H1 (cell line): ENCODE measurements at regions not wholly inside any gene's neighbourhood (a gene's known extent, or its start where the extent isn't known, plus 50 kb on each side); places are given as distances from the start of the nearest gene placed in this dataset.

ENCODE experiments used
- CTCF ChIA-PET: fragments of 300-600 bp; sonication (Branson Sonifier 250); formaldehyde crosslinking; loops from one replicate; lab custom pipeline; 2021; ENCODE audit not compliant: partially characterized antibody; lab: Charles Lee
- POLR2A ChIA-PET: fragments of 300-600 bp; sonication (Branson Sonifier 250); formaldehyde crosslinking; loops from one replicate; lab custom pipeline; 2021; ENCODE audit warnings: inconsistent platforms; ENCODE audit not compliant: partially characterized antibody; lab: Charles Lee
- DNase-seq, 2 experiments: peaks; one replicate each; pipeline versions ENCODE4 v3.0.0 to v3.0.0-alpha.2; 2010 to 2022; ENCODE audit warnings: low spot score in 2 of 2, low read depth in 1 of 2, mixed read lengths in 1 of 2
- FAIRE-seq: peaks from 2 replicates; lab custom pipeline; 2011; peaks lifted over from hg19 to GRCh38; lab: Jason Lieb, UNC
- H2AFZ ChIP-seq: 2 replicates; pipeline ENCODE4 v1.8.1; 2012; ENCODE audit warnings: low read length, inconsistent platforms
- H2AK5ac ChIP-seq: 2 replicates; pipeline ENCODE4 v1.6.1; 2013; ENCODE audit warnings: low read depth, low read length
- H2BK120ac ChIP-seq: replicated peaks from 2 replicates; pipeline ENCODE3; 2013; ENCODE audit warnings: low read depth, low read length, inconsistent platforms
- H2BK12ac ChIP-seq: 2 replicates; pipeline ENCODE4 v1.6.1; 2013; ENCODE audit warnings: low read depth, low read length
- H2BK15ac ChIP-seq: 2 replicates; pipeline ENCODE4 v1.6.1; 2013; ENCODE audit warnings: low read length
- H2BK20ac ChIP-seq: 2 replicates; pipeline ENCODE4 v1.6.1; 2013; ENCODE audit warnings: low read length
- H2BK5ac ChIP-seq: 2 replicates; pipeline ENCODE4 v1.6.1; 2013; ENCODE audit warnings: low read depth, low read length
- H3K14ac ChIP-seq: 2 replicates; pipeline ENCODE4 v1.6.1; 2013; ENCODE audit warnings: inconsistent platforms; ENCODE audit not compliant: insufficient read length
- H3K18ac ChIP-seq: 2 replicates; pipeline ENCODE4 v1.6.1; 2013; ENCODE audit warnings: low read length; ENCODE audit errors: extremely low read depth
- H3K23ac ChIP-seq: 2 replicates; pipeline ENCODE4 v1.6.1; 2013; ENCODE audit warnings: inconsistent platforms; ENCODE audit not compliant: insufficient read length
- H3K23me2 ChIP-seq: 2 replicates; pipeline ENCODE4 v1.6.1; 2013; ENCODE audit warnings: low read depth, low read length
- H3K27ac ChIP-seq: 2 replicates; pipeline ENCODE4 v1.6.1; 2011; ENCODE audit warnings: low read depth, low read length, inconsistent platforms
- H3K27me3 ChIP-seq, 4 experiments: replicated peaks in 1 of 4; 1 replicate in 1 of 4; 2 replicates in 3 of 4; pipeline versions ENCODE4 v1.6.1 to v1.8.1; 2011 to 2013; ENCODE audit warnings: low read length in 3 of 4, mild to moderate bottlenecking in 3 of 4, inconsistent platforms in 2 of 4, mixed read lengths in 2 of 4, moderate library complexity in 1 of 4; ENCODE audit not compliant: control insufficient read depth in 3 of 4, insufficient read depth in 3 of 4; ENCODE audit errors: extremely low read depth in 1 of 4
- H3K36me3 ChIP-seq, 4 experiments: 2 replicates each; pipeline versions ENCODE4 v1.6.1 to v1.8.1; 2011 to 2013; ENCODE audit warnings: mild to moderate bottlenecking in 4 of 4, low read length in 3 of 4, moderate library complexity in 2 of 4, control low read depth in 1 of 4, inconsistent platforms in 1 of 4; ENCODE audit not compliant: insufficient read depth in 4 of 4, control insufficient read depth in 2 of 4
- H3K4ac ChIP-seq: replicated peaks from 2 replicates; pipeline ENCODE3; 2013; ENCODE audit warnings: low read length, low read depth, mixed read lengths, inconsistent platforms; ENCODE audit not compliant: insufficient read length
- H3K4me1 ChIP-seq, 4 experiments: replicated peaks in 1 of 4; 1 replicate in 1 of 4; 2 replicates in 3 of 4; pipeline versions ENCODE4 v1.6.1 to v1.8.1; 2011 to 2013; ENCODE audit warnings: low read length in 3 of 4, inconsistent platforms in 2 of 4, mixed read lengths in 1 of 4; ENCODE audit not compliant: insufficient read depth in 4 of 4, control insufficient read depth in 3 of 4
- H3K4me2 ChIP-seq, 2 experiments: 2 replicates each; pipeline versions ENCODE4 v1.6.1 to v1.8.1; 2011 to 2013; ENCODE audit warnings: low read depth in 2 of 2, low read length in 2 of 2, control low read depth in 1 of 2, inconsistent platforms in 1 of 2, mild to moderate bottlenecking in 1 of 2; ENCODE audit not compliant: insufficient read depth in 1 of 2
- H3K4me3 ChIP-seq, 4 experiments: fragments of 200-600, 300-600 bp in 1 of 4; sonication (generic), shearing (Covaris generic), sonication (Bioruptor Twin) in 1 of 4; 2 replicates each; pipeline versions ENCODE4 v1.5.1 to v1.8.1; 2011 to 2016; ENCODE audit warnings: low read length in 4 of 4, low read depth in 3 of 4, control low read depth in 2 of 4, inconsistent platforms in 2 of 4, mild to moderate bottlenecking in 2 of 4, mixed read lengths in 1 of 4, moderate library complexity in 1 of 4; ENCODE audit not compliant: insufficient read depth in 2 of 4; ENCODE audit errors: extremely low read depth in 1 of 4
- H3K56ac ChIP-seq: replicated peaks from 2 replicates; pipeline ENCODE3; 2013; ENCODE audit warnings: low read depth, mild to moderate bottlenecking, mixed read lengths, low read length, inconsistent platforms; ENCODE audit not compliant: insufficient read length
- H3K79me1 ChIP-seq: 2 replicates; pipeline ENCODE4 v1.6.1; 2013; ENCODE audit warnings: low read depth, low read length, control low read depth
- H3K79me2 ChIP-seq, 2 experiments: 2 replicates each; pipeline versions ENCODE4 v1.6.1 to v1.8.1; 2012 to 2013; ENCODE audit warnings: low read length in 2 of 2, mild to moderate bottlenecking in 2 of 2, inconsistent platforms in 1 of 2; ENCODE audit not compliant: insufficient read depth in 2 of 2, control insufficient read depth in 1 of 2
- H3K9ac ChIP-seq, 4 experiments: replicated peaks in 1 of 4; 1 replicate in 1 of 4; 2 replicates in 3 of 4; pipeline versions ENCODE4 v1.6.1 to v1.8.1; 2011 to 2013; ENCODE audit warnings: low read depth in 3 of 4, low read length in 3 of 4, control low read depth in 2 of 4, mild to moderate bottlenecking in 2 of 4, moderate library complexity in 2 of 4, inconsistent platforms in 1 of 4; ENCODE audit errors: extremely low read depth in 1 of 4
- H3K9me3 ChIP-seq, 2 experiments: 2 replicates each; pipeline versions ENCODE4 v1.6.1 to v1.8.1; 2012 to 2013; ENCODE audit warnings: mild to moderate bottlenecking in 2 of 2, moderate library complexity in 2 of 2, control low read depth in 1 of 2, inconsistent platforms in 1 of 2, low read depth in 1 of 2, low read length in 1 of 2, mixed read lengths in 1 of 2; ENCODE audit not compliant: insufficient read depth in 2 of 2
- H4K20me1 ChIP-seq, 2 experiments: replicated peaks in 1 of 2; 2 replicates each; pipeline versions ENCODE3 to v1.8.1; 2011 to 2013; ENCODE audit warnings: inconsistent platforms in 2 of 2, low read length in 2 of 2, mild to moderate bottlenecking in 1 of 2; ENCODE audit not compliant: insufficient read depth in 2 of 2, control insufficient read depth in 1 of 2
- H4K5ac ChIP-seq: 2 replicates; pipeline ENCODE4 v1.6.1; 2013; ENCODE audit warnings: low read length, low read depth, mixed read lengths, inconsistent platforms; ENCODE audit not compliant: insufficient read length
- H4K8ac ChIP-seq: 2 replicates; pipeline ENCODE4 v1.8.0; 2013; ENCODE audit warnings: mild to moderate bottlenecking, moderate library complexity, low read length, inconsistent platforms; ENCODE audit not compliant: insufficient read depth; ENCODE audit errors: extremely low read depth
- H4K91ac ChIP-seq: replicated peaks from 2 replicates; pipeline ENCODE3; 2013; ENCODE audit warnings: low read length, mixed read lengths, inconsistent platforms; ENCODE audit not compliant: insufficient read length
- ASH2L ChIP-seq: fragments of 200-600, 300-600 bp; sonication (generic); IDR thresholded peaks from one replicate; pipeline ENCODE4 v1.7.1; 2017; ENCODE audit warnings: low read length
- ATF2 ChIP-seq: IDR thresholded peaks from 2 replicates; pipeline ENCODE4 v1.6.1; 2012; ENCODE audit warnings: low read length, inconsistent platforms
- BCL11A ChIP-seq, 2 experiments: IDR thresholded peaks; one replicate each; pipeline ENCODE4 v1.6.1; 2011; ENCODE audit warnings: low read depth in 2 of 2, low read length in 2 of 2, mild to moderate bottlenecking in 2 of 2
- CTBP2 ChIP-seq: IDR thresholded peaks from 2 replicates; pipeline ENCODE4 v1.7.0; 2011; ENCODE audit warnings: borderline replicate concordance, mild to moderate bottlenecking, moderate library complexity, mixed read lengths, low read length; ENCODE audit not compliant: insufficient read depth, insufficient read length
- GTF2F1 ChIP-seq: IDR thresholded peaks from 2 replicates; pipeline ENCODE4 v1.6.1; 2012; ENCODE audit warnings: low read depth, low read length, improper control_type of control experiment, borderline replicate concordance
- HDAC6 ChIP-seq: IDR thresholded peaks from one replicate; pipeline ENCODE4 v1.7.1; 2012; ENCODE audit warnings: low read depth, mild to moderate bottlenecking, inconsistent platforms, low read length, moderate library complexity
- JUN ChIP-seq: IDR thresholded peaks from 2 replicates; pipeline ENCODE4 v1.6.1; 2011; ENCODE audit warnings: low read depth, mild to moderate bottlenecking, improper control_type of control experiment, low read length
- KDM1A ChIP-seq: fragments of 200-600, 300-600 bp; sonication (generic); IDR thresholded peaks from 2 replicates; pipeline ENCODE4 v1.7.1; 2016; ENCODE audit warnings: mild to moderate bottlenecking, low read length, borderline replicate concordance
- RFX5 ChIP-seq: IDR thresholded peaks from 2 replicates; pipeline ENCODE4 v1.6.1; 2011; ENCODE audit warnings: low read depth, low read length, improper control_type of control experiment, borderline replicate concordance
- RXRA ChIP-seq: IDR thresholded peaks from 2 replicates; pipeline ENCODE4 v1.6.1; 2011; ENCODE audit warnings: low read depth, mild to moderate bottlenecking, low read length, moderate library complexity; ENCODE audit not compliant: insufficient read depth
- TAF7 ChIP-seq: optimal IDR thresholded peaks from 2 replicates; pipeline ENCODE3; 2011; ENCODE audit warnings: low read depth, mild to moderate bottlenecking, inconsistent platforms, low read length, moderate library complexity, borderline replicate concordance
- TBP ChIP-seq: IDR thresholded peaks from 2 replicates; pipeline ENCODE4 v1.6.1; 2011; ENCODE audit warnings: low read depth, low read length, improper control_type of control experiment
- WGBS, 2 experiments: shearing (Covaris generic) in 1 of 2; methylation state at CpG; one replicate each; pipeline versions ENCODE4 v1.1.6 to v1.1.7; 2013 to 2015; ENCODE audit warnings: low lambda C conversion rate in 2 of 2, mixed read lengths in 2 of 2, inconsistent platforms in 1 of 2, low coverage in 1 of 2, missing lambda C conversion rate in 1 of 2; ENCODE audit not compliant: insufficient replicate concordance in 2 of 2, insufficient coverage in 1 of 2, insufficient read length in 1 of 2; ENCODE audit errors: extremely low coverage in 1 of 2, missing lambda C conversion rate in 1 of 2; 5-methylcytosine and 5-hydroxymethylcytosine counted together

DNA sequence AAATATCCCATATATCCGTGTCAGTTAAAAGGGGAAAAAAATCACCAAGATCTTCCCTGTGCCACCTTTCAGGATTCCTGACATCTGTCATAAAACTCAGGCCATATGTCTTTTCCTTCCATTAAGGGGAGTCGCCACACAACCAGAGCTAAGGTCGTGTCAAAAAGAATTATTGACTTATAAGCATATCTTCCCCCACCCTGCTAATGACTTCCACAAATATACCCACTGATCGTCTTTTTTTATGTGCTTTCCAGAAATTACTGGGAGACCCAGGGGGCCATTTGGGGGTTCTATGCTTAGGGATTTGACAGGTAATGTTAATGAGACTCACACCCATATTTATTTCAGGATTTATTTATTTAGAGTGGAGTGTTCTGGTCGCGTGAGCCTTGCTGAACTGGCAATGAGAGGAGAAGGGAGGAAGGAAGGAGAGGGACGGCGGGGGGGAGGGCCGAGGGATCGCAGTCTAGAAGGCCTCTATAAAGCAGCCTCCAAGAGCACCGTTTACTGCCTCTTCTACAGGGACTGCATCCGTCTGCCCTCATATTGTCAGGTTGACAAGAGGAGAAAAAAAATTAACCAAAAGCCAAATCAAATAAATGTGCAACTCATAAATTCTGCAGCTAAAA is 135.7 kb upstream of the MGMT start:
- no peak overlapping the region for H2BK15ac ChIP-seq
- H3K4me2 ChIP-seq = no peak overlapping the region
- no peaks in the 10 kb centered on the region for H3K27me3 ChIP-seq
- ChIA-PET CTCF (interaction anchor here (0.6 to 4.7 kb wide), 28 partner anchors 8 to 618 kb away, joined by 3 to 32 read pairs (median 4); no protein-coding TSS in a partner anchor), POLR2A (no interaction called here)
- H3K4me1 ChIP-seq = peaks cover 0 to 2% (median under 1%) of the 10 kb centered on the region in 4 experiments; a peak in 4 of 7 replicates
- no peaks in the 10 kb centered on the region for H3K79me2 ChIP-seq
- no peak overlapping the region for H3K56ac ChIP-seq
- no peak overlapping the region for H3K18ac ChIP-seq
- no peak overlapping the region for H3K23ac ChIP-seq
- no peak for FAIRE-seq
- no peak overlapping the region for H3K27ac ChIP-seq
- H2AK5ac ChIP-seq = no peak overlapping the region
- no peak for DNase-seq
- H4K91ac ChIP-seq = no peak overlapping the region
- H2BK12ac ChIP-seq = 0 out of 2 replicates have a peak overlapping the region, but pooled peaks have one; percentile 64
- no peak overlapping the region for H2BK5ac ChIP-seq
- no peaks in the 10 kb centered on the region for H4K20me1 ChIP-seq
- H3K79me1 ChIP-seq = no peaks in the 10 kb centered on the region
- H3K14ac ChIP-seq = no peak overlapping the region
- no peaks in the 10 kb centered on the region for H3K36me3 ChIP-seq
- no peak overlapping the region for H2AFZ ChIP-seq
- H3K23me2 ChIP-seq = no peaks in the 10 kb centered on the region
- no peak overlapping the region for H4K8ac ChIP-seq
- no peak overlapping the region for H2BK120ac ChIP-seq
- H3K9me3 ChIP-seq = no peaks in the 10 kb centered on the region
- no peak overlapping the region for H3K4ac ChIP-seq
- H3K4me3 ChIP-seq = no peak overlapping the region
- no peak overlapping the region for H2BK20ac ChIP-seq
- no peak overlapping the region for H4K5ac ChIP-seq
- H3K9ac ChIP-seq = no peak overlapping the region
- 86% methylated on average over 12 of the region's 12 CpGs; no CpG with 5 or more reads in 1 of the 2 experiments for WGBS, 2 experiments
- TF ChIP-seq RXRA = no peak
- TF ChIP-seq CTBP2 = no peak
- TF ChIP-seq TAF7 = no peak
- no peak for TF ChIP-seq BCL11A (IDR thresholded peaks at IDR 0.05; ENCODE audit: low read depth in 2 of 2, low read length in 2 of 2)
- TF ChIP-seq ASH2L = no peak
- TF ChIP-seq HDAC6 = no peak
- no peak for TF ChIP-seq ATF2
- no peak for TF ChIP-seq GTF2F1
- TF ChIP-seq KDM1A = no peak
- no peak for TF ChIP-seq TBP
- TF ChIP-seq JUN = no peak
- no peak for TF ChIP-seq RFX5
